Head of caudate nucleus (tissue), 42 donors: ENCODE measurements at regions not wholly inside any gene's neighbourhood (a gene's known extent, or its start where the extent isn't known, plus 50 kb on each side); places are given as distances from the start of the nearest gene placed in this dataset.

Experiments used
- DNase-seq, 42 donors: peaks; one replicate each; pipeline versions ENCODE4 v3.0.0 to v3.0.0-alpha.2; 2020 to 2021; ENCODE audit warnings: mixed read lengths in 7 of 42
- intact Hi-C: fragments of 100-400 bp; cut with DNase I; formaldehyde crosslinking; loops from one replicate; pipeline ENCODE4 v1.15.0; 2022

DNA sequence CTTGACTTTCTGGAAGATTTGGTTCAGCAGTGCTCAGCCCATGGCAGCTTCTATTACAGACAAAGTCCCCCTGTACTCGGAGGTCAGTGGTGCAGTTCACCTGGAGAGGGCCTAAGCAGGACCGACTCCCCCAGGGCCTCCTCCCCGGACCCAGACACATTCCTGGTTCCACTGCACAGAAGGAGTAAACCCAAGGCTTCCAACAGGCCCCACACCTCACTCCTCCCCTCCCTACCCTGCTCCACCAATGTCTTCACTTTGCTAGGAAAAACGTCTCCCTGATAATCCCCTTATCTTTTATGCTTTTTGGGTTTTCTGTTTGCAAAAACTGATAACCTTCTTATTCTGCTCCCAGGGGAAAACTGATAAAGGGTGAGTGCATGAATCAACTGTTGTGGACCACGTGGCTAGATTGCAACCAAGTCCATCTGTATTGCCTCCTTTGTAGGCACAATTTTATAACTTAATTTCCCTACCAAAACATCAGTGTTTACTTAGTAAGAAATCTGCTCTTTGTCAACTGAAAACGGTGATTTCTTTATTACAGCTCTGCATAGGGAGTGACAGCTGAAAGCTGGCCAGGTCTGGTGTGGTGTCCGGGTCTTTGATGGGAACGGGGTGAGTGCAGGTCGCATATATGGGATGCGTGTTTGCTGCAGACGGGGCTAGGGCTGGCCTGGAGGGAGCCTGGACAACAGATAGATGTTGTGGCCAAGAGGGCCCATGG, 202.5 kb downstream of the GLI2 start:
- no peak for DNase-seq
- intact Hi-C loops = no loop called here

DNA sequence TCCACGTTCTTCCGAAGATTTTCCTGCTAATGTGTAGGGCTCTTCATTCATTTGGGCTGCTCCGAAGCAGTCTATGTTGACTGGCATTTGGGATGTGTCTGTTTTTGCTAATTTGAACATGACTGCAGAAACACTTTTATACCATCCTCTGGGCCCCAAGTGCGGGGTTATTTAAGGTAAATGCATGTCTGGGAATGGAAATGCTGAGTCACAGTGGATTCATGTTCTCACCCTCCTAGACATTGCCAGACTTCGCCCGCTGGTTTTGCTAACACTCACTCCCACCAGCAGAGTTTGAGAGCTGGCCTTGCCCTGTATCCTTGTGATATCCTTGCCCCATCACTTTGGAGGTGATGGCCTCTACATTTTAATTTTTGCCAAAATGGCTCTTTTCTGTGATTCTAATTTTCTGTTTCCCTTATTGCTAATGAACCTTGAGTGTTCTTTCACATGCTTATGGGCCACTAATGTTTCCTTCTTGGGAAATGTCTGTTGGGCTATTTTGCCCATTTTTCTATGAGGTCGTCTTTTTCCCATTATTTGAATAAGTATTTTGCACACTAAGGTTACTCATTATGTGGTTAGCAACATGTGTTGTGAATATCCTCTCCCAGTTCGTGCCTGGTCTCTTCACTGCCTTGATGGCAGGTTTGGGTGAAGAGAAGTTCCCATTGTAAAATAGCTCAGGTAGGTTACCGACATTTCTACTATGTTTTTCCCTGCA, 204.1 kb downstream of the GLI2 start:
- intact Hi-C loops = no loop called here
- DNase-seq = no peak

DNA sequence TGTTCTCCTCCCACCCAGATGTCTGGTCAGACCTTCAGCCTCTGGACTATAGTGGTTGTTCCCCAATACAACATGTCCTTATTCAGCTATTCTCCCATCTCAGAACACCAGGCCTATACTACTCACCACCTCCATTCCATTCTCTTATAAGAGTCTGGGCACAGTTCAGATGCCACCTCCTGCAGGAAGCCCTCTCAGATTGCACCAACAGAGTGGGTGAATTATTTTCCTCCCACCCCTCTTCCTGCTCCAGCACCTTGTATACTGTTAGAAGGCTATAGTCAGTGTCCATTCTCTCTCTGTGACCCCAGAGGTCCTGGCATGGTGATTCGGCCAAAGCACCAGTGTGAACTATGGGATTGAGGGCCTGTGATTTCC, 204.6 kb downstream of the GLI2 start:
- intact Hi-C loops = no loop called here
- DNase-seq = no peak

DNA sequence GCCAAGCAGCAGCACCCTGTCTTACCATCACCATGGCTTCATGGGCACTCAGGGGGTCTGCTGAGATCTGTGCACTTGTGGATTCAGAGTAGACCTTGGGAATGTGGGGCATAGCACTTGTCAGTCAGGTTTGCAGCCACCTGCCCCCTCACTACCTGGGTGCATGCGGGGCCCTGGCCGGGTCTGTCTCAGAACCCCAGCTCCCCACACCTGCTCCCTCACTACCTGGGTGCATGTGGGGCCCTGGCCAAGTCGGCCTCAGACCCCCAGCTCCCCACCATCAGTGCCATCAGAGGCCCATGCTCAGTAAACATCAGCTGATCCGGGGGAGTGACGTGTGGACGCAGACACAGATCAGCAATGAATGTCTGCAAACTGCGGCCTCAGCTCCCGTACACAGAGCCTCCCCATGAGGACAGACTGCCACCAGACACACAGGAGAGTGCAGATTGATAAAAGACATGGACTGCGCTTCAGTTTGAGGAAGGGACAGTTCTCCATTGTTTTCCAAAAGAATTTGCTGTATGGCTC, 205.1 kb downstream of the GLI2 start:
- intact Hi-C loops = no loop called here
- no peak for DNase-seq

DNA sequence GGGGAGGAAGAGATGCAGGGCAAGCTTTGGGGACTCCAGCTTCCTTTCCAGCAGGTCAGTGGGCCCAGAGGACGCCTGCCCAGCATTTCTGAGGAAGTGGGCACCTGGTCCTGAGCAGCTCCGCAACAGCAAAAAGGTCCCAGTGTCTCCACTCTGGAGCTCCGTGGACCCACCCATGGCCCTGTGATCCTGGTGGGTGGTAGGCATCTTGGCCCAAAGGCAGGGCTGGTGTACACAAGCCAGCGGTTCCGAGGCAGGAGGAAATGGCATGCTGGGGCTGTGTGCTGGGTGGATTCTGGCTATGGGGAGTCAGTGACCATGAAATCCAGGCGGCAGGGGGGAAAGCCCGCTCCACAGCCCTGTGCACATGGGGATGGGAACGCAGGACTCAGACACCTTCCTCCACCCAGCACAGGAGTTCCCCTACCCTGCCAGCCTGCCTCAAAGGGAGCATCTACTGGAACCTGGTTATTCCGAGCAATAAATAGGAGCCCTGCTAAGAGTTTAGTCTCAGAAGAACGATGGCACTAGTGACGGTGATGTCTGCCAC, 206.0 kb downstream of the GLI2 start:
- intact Hi-C loops = no loop called here

DNA sequence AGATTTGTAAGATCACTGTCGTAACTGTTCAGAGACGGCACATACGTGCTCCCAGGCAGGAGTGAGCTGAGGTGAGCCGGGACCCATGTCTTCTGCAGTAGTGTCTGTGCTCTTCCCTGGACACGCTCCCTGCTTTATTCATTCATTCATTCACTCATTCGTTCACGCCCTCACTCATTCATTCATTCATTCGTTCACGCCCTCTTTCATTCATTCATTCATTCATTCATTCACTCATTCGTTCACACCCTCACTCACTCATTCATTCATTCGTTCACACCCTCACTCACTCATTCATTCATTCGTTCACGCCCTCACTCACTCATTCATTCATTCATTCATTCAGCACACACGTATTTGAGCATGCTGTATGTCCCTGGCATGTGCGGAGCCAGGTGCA, 207.0 kb downstream of the GLI2 start:
- DNase-seq = no peak
- intact Hi-C loops = no loop called here

More for the DNA sequence above, 206.0 kb downstream of the GLI2 start:
- DNase-seq = peak in 1 of 42 donors; percentile 6

DNA sequence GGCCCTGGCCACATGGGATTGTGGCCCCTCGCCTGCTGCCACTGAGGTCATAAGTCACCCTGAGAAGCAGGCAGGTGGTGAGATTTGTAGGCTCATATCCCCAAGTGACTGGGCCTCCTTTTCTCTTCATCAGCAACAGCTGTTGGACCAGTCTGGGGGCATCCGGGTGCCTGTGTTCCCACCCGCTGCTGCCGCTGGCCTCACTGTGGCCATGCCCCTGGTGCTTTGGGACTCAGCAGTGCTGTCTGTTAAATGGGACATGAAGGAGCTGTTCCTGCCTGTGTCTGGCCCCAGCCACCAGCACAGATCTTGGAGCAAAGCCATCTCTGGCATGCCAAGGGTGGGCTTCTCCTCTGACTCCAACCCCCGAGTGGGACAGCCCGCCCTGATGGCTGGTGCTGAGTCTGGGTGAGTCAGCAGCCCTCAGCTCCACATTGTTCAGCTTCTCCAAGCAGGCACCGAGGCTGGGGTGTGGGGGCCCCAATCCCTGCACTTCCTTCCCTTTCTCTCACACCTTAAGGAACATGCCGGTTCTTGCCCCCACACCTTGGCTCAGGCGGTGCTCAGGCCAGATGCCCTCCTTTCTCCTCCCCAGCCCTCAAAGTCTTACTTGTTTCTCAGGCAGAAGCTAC, 207.9 kb downstream of the GLI2 start:
- no peak for DNase-seq
- intact Hi-C loops = no loop called here

DNA sequence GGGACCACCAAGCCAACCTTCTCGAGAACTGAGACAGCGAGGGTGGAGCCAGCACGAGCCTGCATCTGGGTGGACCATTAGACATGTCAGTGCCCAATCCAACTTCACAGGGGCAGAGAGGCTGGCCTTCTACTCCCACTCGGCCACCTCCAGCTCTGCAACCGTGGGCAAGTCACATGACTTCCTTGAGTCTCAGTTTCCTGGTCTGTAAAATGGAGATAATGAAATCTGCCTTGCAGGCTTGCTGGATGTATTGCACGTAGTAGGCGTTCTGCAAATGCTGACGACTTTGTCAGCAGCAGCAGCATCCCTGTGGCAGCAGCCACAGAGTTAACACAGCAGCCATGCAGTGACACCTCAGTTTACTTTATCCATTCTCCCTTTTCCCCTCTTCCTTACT, 208.9 kb downstream of the GLI2 start:
- intact Hi-C loops = no loop called here
- no peak for DNase-seq

DNA sequence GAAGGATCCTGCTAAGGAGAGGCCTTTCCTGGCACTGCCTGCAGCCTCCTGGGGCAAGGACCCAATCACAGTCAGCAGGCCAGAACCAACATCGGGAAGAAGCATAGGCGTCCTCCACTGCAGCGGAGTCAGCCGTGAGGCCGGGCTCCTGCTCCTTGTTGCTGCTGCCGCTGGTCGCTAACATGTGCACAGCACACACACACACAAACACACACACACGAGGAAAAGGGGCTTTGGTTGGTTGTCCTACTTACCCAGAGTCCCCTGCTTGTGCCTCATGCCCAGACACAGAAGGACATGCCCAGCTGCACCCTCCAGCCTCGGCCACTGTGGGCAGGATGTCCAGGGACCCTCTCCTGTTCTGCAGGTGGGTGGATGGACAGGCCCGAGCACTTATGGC, 209.4 kb downstream of the GLI2 start:
- no peak for DNase-seq
- intact Hi-C loops = no loop called here

DNA sequence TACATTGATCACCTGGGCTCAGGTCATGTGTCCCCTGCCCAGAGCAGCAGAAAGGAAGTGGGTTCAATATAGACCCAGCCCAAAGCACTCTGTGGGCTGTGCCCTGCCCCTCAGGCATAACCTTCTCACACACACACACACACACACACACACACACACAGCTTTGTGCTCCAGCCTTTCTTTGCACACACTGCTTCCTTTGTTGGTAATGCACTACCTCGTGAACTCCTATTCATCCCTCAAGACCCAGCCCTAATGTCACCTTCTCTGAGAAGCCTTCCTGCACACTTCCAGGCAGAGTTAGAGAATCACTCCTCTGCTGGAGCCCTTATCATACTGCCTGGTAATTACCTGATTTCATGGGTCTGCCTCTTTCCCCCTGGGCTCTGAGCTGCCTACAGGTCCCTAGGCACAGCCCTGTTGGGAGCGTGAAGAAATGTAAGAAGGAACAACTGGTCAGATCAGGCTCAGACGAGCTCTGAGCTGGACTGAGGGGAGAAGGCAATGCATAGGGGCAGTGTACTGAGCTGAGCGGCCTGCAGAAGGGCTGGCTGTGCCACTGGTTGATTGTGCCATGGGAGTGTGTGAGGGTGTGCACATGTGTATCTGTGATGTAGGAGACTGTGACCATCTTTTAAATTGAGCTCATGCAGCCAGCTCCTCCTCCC, 210.3 kb downstream of the GLI2 start:
- intact Hi-C loops = no loop called here
- DNase-seq = no peak

DNA sequence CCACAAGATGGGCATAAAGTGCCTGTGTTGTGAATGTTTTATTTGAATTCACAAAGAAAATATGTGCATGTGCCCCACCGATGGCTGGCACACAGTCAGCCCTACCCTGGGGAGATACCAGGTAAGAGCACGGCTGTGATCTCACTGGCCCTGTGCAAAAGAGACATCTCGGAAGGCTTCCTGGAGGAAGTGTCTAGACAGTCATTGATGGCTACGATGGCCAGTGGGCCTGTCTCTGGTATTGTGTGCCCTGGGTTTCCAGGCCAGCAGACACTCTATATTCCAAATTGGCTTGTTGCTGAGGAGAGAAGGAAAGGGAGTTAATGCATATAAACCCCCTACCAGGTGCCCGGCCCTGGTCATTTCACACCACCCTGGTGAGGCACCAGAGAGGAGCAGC, 211.7 kb downstream of the GLI2 start:
- no peak for DNase-seq
- intact Hi-C loops = no loop called here

DNA sequence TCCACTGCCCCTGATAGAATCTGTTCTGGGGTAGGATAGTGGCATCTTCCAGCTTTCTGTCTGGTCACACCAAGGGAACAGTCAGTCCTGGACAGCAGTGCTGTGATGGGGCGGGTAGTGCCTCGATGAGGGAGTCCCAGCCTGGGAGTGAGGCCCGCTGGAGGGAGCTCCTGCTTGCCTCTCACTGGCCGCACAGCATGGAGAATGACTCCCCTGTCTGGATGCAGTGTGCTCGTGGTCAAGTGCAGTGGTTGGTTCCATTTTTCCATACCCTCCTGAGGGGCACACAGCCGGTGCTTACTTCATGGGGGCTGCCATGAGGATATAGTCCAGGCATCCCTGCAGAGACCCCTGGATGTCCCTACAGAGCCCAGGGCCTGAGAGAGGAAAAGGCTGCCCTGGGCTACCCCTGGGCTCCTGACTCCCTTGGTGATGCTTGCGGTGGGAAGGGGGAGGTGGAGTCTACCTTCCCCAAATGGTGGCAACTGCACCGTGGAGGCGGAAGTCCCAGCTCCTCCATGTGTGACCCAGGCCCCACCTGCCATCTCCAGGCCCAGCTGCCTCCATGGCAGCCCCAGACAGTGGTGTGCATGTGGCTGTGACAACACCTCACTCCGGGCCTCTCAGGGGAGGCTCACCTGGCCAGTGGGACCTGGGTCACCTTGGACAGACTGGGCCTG, 212.5 kb downstream of the GLI2 start:
- no peak for DNase-seq
- intact Hi-C loops = no loop called here

DNA sequence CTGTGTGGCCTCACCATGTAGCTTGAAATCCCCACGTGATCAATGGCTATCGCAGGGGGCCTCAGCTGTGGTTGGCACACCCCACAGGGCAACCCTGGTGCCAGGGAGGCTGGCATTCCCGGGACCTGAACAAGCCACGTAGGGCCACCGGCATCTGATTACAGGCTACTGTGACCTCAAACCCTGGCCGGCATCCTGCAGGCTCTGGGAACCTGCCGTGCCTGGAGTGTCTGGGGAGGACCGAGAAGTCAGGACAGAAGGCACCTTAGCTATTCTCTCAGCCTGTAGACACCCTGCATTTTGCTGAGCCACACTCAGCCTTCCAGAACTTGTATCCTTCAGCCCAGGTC, 213.0 kb downstream of the GLI2 start:
- intact Hi-C loops = no loop called here
- DNase-seq = no peak

DNA sequence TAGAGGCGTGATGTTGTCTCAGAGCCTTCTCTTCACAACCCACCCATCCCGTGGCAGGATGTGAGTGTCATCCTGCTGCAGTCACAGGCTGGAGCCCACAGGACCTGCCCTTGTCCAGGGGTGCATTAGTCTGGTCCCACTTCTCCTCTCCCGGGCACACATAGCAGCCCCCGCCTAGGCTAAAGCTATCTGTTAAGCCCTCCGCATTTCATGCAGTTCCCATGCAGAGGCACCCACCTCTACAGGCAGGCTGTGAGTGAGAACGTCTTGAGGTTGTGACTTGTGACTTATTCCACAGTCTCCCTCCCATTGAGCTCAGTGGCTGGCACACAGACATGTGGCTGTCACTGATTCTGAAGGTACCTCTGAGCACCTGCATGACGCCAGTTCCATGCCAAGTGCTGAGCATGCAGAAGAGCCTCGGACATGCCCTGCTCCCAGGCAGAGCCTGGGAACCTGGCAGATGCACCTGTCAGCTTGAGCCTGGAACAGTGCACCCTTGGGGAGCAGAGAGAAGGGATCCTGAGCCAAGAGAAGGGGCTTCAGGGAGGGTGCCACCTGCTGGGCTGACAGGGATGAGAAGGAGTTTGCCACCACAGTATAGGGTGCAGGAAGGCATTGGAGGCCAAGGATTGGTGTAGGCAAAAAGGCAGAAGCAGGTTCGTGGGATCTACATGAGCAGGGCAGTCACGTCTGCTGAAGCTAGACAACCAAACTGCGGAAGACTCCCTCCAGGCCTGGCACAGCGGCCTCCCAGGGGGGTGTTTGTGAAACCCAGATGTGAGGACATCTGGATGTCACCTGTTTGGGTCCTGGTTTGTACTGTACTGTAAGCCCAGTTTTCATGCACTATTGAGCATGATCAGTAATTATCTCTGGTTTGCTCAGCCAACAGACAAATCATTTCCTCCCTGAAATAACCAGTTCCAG, 213.6 kb downstream of the GLI2 start:
- intact Hi-C loops = no loop called here
- DNase-seq = no peak

DNA sequence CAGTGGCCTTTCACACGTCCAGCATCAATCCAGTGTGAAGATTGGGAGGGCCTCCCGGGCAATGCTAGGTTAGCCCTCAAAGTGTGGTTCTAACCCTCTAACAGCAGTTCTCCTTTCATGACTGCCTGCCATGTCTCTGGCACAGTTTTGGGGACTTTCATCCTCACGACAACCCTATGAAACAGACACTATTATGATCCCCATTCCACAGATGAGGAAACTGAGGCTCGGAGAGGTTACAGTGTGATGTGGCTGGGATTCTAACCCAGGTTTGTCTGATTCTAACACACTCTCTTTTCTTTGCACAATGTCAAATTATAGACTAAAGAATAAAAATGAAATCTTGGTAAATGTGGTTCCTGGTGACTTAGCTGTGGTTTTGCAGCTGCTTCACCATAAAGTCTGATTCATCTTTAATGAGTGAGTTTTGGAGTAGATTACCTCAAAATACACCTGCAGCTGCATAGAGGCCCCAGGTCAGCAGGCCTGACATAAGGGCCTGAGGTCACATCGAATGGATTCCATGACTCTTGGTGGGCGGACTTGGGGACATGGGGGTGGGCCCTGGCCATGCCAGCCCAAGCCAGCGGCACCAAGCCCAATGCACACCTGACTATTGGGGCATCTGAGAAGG, 214.4 kb downstream of the GLI2 start:
- intact Hi-C loops = no loop called here
- DNase-seq = no peak

DNA sequence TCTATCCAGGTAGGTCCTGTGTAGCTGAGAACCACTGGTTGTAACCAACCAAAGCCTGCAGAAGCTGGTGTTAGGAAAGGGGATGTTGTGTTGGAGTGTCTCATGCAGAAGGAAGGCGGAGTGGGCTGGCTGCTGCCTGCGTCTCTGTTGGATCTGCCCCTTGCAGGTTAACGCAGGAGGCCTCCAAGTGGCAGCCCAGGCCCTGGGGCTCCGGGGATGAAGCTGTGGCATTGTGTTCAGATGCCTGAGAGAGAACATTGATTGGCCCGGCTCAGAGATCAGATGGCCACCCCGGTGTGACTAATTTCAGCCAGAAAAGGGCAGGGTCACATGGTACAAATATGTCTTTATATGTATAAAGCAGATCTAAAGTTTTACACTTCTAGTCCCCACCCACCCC, 216.0 kb downstream of the GLI2 start:
- intact Hi-C loops = no loop called here
- no peak for DNase-seq

DNA sequence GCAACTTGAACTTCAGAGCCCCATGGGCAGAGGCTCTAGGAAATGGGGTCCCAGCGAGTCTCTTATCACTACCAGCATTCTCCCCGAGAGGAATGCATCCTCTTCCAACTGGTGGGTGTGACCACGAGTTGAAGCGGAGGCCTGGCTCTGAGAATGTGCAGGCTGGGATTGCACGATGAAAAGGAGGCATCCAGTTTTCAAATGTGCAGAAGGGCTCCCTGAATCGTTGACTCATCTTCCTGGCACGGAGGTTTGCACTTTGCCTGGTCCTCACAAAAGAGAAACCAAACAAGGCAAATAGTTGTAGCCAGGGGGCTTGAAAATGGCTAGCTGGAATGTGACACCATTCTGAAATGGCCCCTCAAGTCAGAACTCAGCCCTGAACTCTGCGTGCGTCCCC, 216.7 kb downstream of the GLI2 start:
- intact Hi-C loops = no loop called here
- no peak for DNase-seq
